ENCODE measurements at regions not wholly inside any gene's neighbourhood (a gene's known extent, or its start where the extent isn't known, plus 50 kb on each side); places are given as distances from the start of the nearest gene placed in this dataset.

DNA sequence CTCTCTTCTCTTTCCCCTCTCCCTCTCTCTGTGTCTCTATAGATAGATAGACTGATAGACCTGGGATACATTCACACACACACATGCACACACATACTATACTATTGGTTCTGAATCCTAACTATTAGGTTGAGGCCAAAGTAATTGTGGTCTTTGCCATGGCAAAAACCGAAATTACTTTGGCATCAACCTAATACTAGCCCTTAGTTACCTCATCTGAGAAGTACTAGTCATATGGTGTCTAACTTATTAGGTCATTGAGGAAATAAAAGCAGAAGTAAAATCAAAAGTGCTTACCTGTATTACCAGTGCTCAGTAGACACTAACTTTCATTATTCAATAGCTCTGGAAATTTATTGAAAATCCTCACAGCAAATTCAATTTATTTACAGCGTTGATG lies 451.5 kb downstream of the EPHA4 start:
- in situ Hi-C loops (cut with MboI) = no loop called here
- no peaks in the 10 kb centered on the region for H3K79me2 ChIP-seq (ENCODE audit: control insufficient read depth, insufficient read depth, low read length)
- no peaks in the 10 kb centered on the region for H3K27me3 ChIP-seq (ENCODE audit: control insufficient read depth in 2 of 2, insufficient read depth in 2 of 2, low read length in 2 of 2)
- no peaks in the 10 kb centered on the region for H4K20me1 ChIP-seq (replicated peaks; ENCODE audit: control insufficient read depth, insufficient read depth, low read length)
- no TSS peak for BruUV-seq (replicated peaks)
- no peaks in the 10 kb centered on the region for H3K4me1 ChIP-seq (replicated peaks in 1 of 2; ENCODE audit: control insufficient read depth in 2 of 2, insufficient read depth in 2 of 2, low read length in 2 of 2)
- DNase-seq (ENCODE audit: extremely low read depth in 1 of 4, low spot score in 3 of 4) (no peak), ATAC-seq (no peak), FAIRE-seq (no peak)
- H3K36me3 ChIP-seq (ENCODE audit: control insufficient read depth, insufficient read depth, low read length) = no peaks in the 10 kb centered on the region
- H3K9ac ChIP-seq (ENCODE audit: insufficient read depth in 1 of 2, low read depth in 2 of 2, low read length in 2 of 2) = no peak overlapping the region
- H3K4me3 ChIP-seq = no peak overlapping the region
- ChIA-PET CTCF (ENCODE audit: low intra/inter-chr PET ratio) (no interaction called here), POLR2A (no interaction called here)
- no peak overlapping the region for H3K27ac ChIP-seq (ENCODE audit: extremely low read depth, low read depth, low read length)
- no peaks in the 10 kb centered on the region; the same call in 1 of the 2 replicates for H3K9me3 ChIP-seq (replicated peaks; ENCODE audit: control insufficient read depth, insufficient read depth, low read depth, low read length)
- WGBS (ENCODE audit: insufficient coverage, low coverage, missing lambda C conversion rate) = 0% methylated on average over 2 of the region's 2 CpGs
- intact Hi-C loops (cut with micrococcal nuclease) = no loop called here
- no peak overlapping the region for H3K4me2 ChIP-seq (ENCODE audit: insufficient read depth, low read length)
- no peak overlapping the region for H2AFZ ChIP-seq (ENCODE audit: low read depth, low read length)
- no peak for TF ChIP-seq RB1 (IDR thresholded peaks at IDR 0.05; ENCODE audit: low read depth)
- no peak for TF ChIP-seq RBM15 (IDR thresholded peaks at IDR 0.05; ENCODE audit: insufficient read depth, low read length)
- no peak for TF ChIP-seq ZNF717 (CRISPR knock-in tag; IDR thresholded peaks at IDR 0.05)
- TF ChIP-seq ZNF766 (CRISPR knock-in tag; conservative IDR thresholded peaks at IDR 0.05) = no peak
- TF ChIP-seq SMC3 (conservative IDR thresholded peaks at IDR 0.05; ENCODE audit: insufficient read depth, low read depth, low read length) = no peak
- TF ChIP-seq NFE2L1 (tag; IDR thresholded peaks at IDR 0.05; ENCODE audit: borderline replicate concordance, low read depth) = no peak
- TF ChIP-seq, protein P1, sequence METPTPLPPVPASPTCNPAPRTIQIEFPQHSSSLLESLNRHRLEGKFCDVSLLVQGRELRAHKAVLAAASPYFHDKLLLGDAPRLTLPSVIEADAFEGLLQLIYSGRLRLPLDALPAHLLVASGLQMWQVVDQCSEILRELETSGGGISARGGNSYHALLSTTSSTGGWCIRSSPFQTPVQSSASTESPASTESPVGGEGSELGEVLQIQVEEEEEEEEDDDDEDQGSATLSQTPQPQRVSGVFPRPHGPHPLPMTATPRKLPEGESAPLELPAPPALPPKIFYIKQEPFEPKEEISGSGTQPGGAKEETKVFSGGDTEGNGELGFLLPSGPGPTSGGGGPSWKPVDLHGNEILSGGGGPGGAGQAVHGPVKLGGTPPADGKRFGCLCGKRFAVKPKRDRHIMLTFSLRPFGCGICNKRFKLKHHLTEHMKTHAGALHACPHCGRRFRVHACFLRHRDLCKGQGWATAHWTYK (CRISPR knock-in tag; IDR thresholded peaks at IDR 0.05) = no peak
- TF ChIP-seq, protein P2, sequence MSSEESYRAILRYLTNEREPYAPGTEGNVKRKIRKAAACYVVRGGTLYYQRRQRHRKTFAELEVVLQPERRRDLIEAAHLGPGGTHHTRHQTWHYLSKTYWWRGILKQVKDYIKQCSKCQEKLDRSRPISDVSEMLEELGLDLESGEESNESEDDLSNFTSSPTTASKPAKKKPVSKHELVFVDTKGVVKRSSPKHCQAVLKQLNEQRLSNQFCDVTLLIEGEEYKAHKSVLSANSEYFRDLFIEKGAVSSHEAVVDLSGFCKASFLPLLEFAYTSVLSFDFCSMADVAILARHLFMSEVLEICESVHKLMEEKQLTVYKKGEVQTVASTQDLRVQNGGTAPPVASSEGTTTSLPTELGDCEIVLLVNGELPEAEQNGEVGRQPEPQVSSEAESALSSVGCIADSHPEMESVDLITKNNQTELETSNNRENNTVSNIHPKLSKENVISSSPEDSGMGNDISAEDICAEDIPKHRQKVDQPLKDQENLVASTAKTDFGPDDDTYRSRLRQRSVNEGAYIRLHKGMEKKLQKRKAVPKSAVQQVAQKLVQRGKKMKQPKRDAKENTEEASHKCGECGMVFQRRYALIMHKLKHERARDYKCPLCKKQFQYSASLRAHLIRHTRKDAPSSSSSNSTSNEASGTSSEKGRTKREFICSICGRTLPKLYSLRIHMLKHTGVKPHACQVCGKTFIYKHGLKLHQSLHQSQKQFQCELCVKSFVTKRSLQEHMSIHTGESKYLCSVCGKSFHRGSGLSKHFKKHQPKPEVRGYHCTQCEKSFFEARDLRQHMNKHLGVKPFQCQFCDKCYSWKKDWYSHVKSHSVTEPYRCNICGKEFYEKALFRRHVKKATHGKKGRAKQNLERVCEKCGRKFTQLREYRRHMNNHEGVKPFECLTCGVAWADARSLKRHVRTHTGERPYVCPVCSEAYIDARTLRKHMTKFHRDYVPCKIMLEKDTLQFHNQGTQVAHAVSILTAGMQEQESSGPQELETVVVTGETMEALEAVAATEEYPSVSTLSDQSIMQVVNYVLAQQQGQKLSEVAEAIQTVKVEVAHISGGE (CRISPR knock-in tag; IDR thresholded peaks at IDR 0.05) = no peak
- TF ChIP-seq SRF (CRISPR knock-in tag; IDR thresholded peaks at IDR 0.05) = no peak
- TF ChIP-seq POU5F1 (IDR thresholded peaks at IDR 0.05; ENCODE audit: borderline replicate concordance, low read depth, low read length, partially characterized antibody) = no peak
- no peak for TF ChIP-seq BCOR (IDR thresholded peaks at IDR 0.05)
- TF ChIP-seq, protein P3, sequence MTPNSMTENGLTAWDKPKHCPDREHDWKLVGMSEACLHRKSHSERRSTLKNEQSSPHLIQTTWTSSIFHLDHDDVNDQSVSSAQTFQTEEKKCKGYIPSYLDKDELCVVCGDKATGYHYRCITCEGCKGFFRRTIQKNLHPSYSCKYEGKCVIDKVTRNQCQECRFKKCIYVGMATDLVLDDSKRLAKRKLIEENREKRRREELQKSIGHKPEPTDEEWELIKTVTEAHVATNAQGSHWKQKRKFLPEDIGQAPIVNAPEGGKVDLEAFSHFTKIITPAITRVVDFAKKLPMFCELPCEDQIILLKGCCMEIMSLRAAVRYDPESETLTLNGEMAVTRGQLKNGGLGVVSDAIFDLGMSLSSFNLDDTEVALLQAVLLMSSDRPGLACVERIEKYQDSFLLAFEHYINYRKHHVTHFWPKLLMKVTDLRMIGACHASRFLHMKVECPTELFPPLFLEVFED (CRISPR knock-in tag; conservative IDR thresholded peaks at IDR 0.05) = no peak
- TF ChIP-seq PYGO2 (tag; IDR thresholded peaks at IDR 0.05) = no peak
- TF ChIP-seq TAF7 (tag; IDR thresholded peaks at IDR 0.05) = no peak
- TF ChIP-seq, protein P4, sequence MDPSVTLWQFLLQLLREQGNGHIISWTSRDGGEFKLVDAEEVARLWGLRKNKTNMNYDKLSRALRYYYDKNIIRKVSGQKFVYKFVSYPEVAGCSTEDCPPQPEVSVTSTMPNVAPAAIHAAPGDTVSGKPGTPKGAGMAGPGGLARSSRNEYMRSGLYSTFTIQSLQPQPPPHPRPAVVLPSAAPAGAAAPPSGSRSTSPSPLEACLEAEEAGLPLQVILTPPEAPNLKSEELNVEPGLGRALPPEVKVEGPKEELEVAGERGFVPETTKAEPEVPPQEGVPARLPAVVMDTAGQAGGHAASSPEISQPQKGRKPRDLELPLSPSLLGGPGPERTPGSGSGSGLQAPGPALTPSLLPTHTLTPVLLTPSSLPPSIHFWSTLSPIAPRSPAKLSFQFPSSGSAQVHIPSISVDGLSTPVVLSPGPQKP (CRISPR knock-in tag; IDR thresholded peaks at IDR 0.05) = no peak
- TF ChIP-seq ZNF778 (CRISPR knock-in tag; IDR thresholded peaks at IDR 0.05) = no peak
- H3K9me1 ChIP-seq (ENCODE audit: control insufficient read depth, insufficient read depth, low read length) = no peaks in the 10 kb centered on the region

Measured in K562 (cell line).